ENCODE measurements at regions not wholly inside any gene's neighbourhood (a gene's known extent, or its start where the extent isn't known, plus 50 kb on each side); places are given as distances from the start of the nearest gene placed in this dataset.

GRCh38 chr2:83923531-83923930 lies 535.5 kb downstream of the SUCLG1 start:
- intact Hi-C loops (cut with micrococcal nuclease), result no loop called here

GRCh38 chr2:83916559-83916958 lies 542.5 kb downstream of the SUCLG1 start:
- POLR2A ChIA-PET, result no interaction called here
- Mint-ChIP-seq H3K36me3 (ENCODE audit: low read depth) (no peaks in the 10 kb centered on the region), H3K9me3 (no peaks in the 10 kb centered on the region), H3K27me3 (no peaks in the 10 kb centered on the region), H3K27ac (no peak overlapping the region), H3K4me3 (no peak overlapping the region), H3K4me1 (ENCODE audit: low read depth) (no peaks in the 10 kb centered on the region)
- TF ChIP-seq CTCF (IDR thresholded peaks at IDR 0.05), result no peak
- no peak for DNase-seq
- intact Hi-C loops (cut with micrococcal nuclease), result no loop called here
- no peak for ATAC-seq
- CTCF ChIA-PET, result no interaction called here

More at GRCh38 chr2:83923531-83923930, 535.5 kb downstream of the SUCLG1 start:
- ATAC-seq (no peak), DNase-seq (no peak)
- no peak overlapping the region for H3K27ac Mint-ChIP-seq
- no peaks in the 10 kb centered on the region for H3K9me3 Mint-ChIP-seq
- no peaks in the 10 kb centered on the region for H3K36me3 Mint-ChIP-seq (ENCODE audit: low read depth)
- no peak overlapping the region for H3K4me3 Mint-ChIP-seq
- no peaks in the 10 kb centered on the region for H3K4me1 Mint-ChIP-seq (ENCODE audit: low read depth)
- POLR2A ChIA-PET, result interaction anchor here (0.8 kb wide), 1 partner anchor 86 kb away, joined by 3 read pairs; no protein-coding TSS in a partner anchor
- CTCF ChIA-PET, result no interaction called here
- H3K27me3 Mint-ChIP-seq, result no peaks in the 10 kb centered on the region
- no peak for TF ChIP-seq CTCF (IDR thresholded peaks at IDR 0.05)

- ChIA-PET POLR2A (no interaction called here), CTCF (no interaction called here)
- Mint-ChIP-seq H3K36me3 (ENCODE audit: low read depth) (no peaks in the 10 kb centered on the region), H3K9me3 (no peaks in the 10 kb centered on the region), H3K27ac (no peak overlapping the region), H3K4me1 (ENCODE audit: low read depth) (no peaks in the 10 kb centered on the region), H3K27me3 (no peaks in the 10 kb centered on the region), H3K4me3 (no peak overlapping the region)
- intact Hi-C loops (cut with micrococcal nuclease), result no loop called here
- no peak for ATAC-seq
- TF ChIP-seq CTCF (IDR thresholded peaks at IDR 0.05), result no peak
- no peak for DNase-seq
Observed at GRCh38 chr2:83915381-83915780, 543.7 kb downstream of the SUCLG1 start.

GRCh38 chr2:83908750-83909149 lies 550.3 kb downstream of the SUCLG1 start:
- no peak for TF ChIP-seq CTCF (IDR thresholded peaks at IDR 0.05)
- intact Hi-C loops (cut with micrococcal nuclease), result no loop called here
- Mint-ChIP-seq H3K27me3 (no peaks in the 10 kb centered on the region), H3K36me3 (ENCODE audit: low read depth) (no peaks in the 10 kb centered on the region), H3K4me3 (no peak overlapping the region), H3K4me1 (ENCODE audit: low read depth) (no peaks in the 10 kb centered on the region), H3K9me3 (no peaks in the 10 kb centered on the region), H3K27ac (no peak overlapping the region)
- ChIA-PET CTCF (no interaction called here), POLR2A (no interaction called here)
- DNase-seq, result no peak
- ATAC-seq, result no peak

- H3K4me1 Mint-ChIP-seq (ENCODE audit: low read depth), result no peaks in the 10 kb centered on the region
- no peaks in the 10 kb centered on the region for H3K36me3 Mint-ChIP-seq (ENCODE audit: low read depth)
- DNase-seq (no peak), ATAC-seq (no peak)
- no peak overlapping the region for H3K27ac Mint-ChIP-seq
- H3K4me3 Mint-ChIP-seq, result no peak overlapping the region
- intact Hi-C loops (cut with micrococcal nuclease), result no loop called here
- H3K27me3 Mint-ChIP-seq, result no peaks in the 10 kb centered on the region
- no peaks in the 10 kb centered on the region for H3K9me3 Mint-ChIP-seq
- ChIA-PET CTCF (no interaction called here), POLR2A (no interaction called here)
- no peak for TF ChIP-seq CTCF (IDR thresholded peaks at IDR 0.05)
Observed at GRCh38 chr2:83901317-83901716, 557.8 kb downstream of the SUCLG1 start.

All from activated CD8-positive, alpha-beta T cell treated with anti-CD3 and anti-CD28 coated beads for 36 hours (primary cell).